ENCODE measurements at regions not wholly inside any gene's neighbourhood (a gene's known extent, or its start where the extent isn't known, plus 50 kb on each side); places are given as distances from the start of the nearest gene placed in this dataset.

DNA sequence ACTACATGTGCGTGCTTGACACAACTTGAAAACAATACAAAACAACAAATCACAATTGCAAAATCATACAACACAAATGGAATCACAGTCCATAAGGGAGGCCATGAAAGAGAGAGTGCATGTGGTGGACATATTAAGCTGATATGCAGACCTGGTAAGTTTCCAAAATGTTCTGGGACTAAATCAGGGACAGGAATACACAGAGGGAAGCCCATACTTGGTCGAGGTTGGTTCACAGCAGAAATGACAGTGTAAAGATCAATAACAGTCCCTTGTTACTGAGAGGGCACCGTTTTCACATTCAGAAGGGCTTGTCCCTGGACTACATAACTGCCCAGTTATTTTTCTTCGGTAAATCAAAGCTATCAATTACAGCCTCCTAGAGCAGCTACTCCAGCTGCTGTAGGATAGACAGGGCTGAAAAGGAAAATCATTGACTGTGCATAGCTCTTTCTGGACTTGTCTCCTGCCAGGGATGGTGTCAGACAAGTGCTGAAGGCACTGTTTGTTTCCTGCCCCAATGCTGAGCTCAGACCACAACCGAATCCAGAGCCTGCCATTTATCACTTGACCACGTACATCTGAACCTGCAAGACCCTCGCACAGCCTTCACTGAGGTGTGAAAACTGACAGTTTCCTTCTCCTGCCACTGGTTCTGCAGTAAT, 79.5 kb upstream of the KCNMB2 start:
- DNase-seq, result no peak

- DNase-seq, result no peak
Observed at GRCh38 chr3:178457511-178457910, 78.7 kb upstream of the KCNMB2 start.

DNA sequence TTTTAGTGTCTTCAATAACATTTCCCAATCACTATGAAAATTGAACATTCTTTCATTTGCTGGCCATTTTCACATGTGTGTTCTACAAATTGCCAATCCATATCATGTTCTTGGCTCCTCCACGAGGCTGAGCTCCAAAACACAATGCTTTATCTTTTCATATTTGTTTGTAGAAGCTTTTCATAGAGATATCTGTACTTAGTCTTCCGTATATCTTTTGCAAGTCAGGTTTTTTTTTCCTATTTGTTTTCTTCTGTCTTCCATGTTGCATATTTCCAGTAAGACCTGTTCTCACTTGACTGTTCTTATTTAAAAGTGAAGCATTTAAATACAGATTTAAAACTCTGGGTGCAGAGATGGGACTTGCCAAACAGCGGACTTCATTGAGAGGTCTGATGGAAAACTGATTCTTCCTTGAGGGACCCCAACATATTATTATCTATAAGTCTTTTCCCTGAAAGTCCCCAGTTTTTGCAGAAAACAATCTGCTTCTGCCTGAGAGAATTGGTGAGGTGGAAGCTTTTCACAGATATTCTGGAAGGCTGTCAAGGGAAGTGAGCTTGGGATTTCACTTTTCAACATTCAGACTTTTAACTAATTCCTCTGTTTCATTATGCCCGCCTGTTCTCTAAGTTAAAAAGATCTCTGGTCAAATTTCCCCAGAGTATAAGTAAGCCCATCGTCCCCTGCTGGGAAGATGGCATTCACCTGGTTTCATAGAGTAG, 77.8 kb upstream of the KCNMB2 start:
- DNase-seq, result no peak

GRCh38 chr3:178459038-178459410, 77.2 kb upstream of the KCNMB2 start:
- no peak for DNase-seq

DNA sequence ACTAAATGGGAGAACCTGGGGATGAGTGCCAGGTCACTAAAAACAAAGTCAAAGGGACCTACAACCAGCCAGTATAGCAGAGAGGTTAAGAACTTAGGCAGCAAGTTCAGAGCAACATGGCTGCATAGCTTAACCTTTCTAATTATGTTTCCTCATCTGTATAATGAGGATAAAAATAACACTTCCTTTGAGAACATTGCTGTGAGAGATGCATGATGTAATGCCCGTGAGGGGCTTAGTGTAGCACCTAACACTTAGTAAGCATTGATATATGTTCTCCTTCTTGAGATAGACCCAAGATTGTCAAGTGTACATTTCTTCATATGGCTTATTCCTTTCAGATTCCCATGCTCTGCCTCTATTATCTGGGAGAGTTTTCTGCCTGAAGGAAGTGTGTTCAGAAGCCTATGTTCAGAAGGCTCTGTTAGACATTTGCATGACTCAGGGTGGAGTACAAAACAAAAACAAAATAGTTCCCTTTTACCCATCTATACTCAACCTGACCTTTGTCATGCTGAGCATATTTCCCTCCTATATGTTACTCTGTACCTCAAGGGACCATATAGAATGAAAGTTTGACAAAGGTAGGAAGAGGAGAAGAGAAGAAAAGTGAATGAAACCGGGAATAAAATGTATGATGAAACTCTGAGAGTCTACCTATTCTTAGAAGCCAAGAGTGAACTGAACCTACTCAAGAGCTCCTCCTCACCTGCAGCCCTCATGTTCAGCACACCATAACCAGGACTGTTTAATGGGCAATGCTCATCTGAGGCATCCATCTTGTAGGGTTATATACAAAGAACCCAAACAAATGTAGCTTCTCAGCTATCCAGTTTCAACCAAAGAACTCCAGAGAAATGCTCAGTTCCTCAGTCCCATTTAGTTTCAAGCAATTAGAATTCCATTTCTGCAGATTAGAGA, 70.7 kb upstream of the KCNMB2 start:
- DNase-seq, result no peak

DNA sequence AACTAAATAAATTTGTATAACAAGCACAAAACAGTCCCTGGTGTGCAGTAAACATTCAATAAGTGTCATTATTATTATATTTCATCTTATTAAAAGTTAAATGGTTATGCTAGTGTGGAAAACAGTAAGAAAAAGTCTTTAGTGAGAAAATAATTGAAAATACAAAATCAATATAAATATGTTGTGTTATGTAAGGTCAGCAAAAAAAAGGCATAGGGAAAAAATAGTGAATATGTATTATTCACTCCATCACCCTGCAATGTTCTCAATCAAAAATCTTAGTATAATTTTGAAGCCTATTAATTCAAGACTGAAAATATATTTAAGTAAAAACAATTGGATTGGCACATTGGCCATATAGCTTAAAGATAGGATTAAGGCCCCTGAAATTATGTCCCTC, 63.3 kb upstream of the KCNMB2 start:
- DNase-seq, result no peak

DNA sequence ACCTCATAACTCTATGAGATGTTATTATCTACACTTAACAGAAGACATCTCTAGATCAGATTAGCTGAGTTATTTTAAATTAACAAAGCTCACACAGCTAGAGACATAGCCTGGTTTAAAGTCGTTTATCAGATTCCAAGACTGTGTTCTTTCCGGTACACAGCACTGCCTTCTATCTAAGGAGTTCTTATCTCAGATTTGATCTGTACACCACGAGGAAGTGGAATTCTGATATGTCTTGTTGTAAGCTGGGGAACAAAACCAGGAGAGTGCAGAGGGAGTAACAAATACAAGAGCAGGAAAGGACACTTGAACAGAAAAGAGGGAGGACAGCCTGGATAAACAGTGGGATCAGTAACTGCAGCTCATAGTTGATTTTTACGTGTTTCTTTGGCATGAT, 61.7 kb upstream of the KCNMB2 start:
- DNase-seq, result no peak

DNA sequence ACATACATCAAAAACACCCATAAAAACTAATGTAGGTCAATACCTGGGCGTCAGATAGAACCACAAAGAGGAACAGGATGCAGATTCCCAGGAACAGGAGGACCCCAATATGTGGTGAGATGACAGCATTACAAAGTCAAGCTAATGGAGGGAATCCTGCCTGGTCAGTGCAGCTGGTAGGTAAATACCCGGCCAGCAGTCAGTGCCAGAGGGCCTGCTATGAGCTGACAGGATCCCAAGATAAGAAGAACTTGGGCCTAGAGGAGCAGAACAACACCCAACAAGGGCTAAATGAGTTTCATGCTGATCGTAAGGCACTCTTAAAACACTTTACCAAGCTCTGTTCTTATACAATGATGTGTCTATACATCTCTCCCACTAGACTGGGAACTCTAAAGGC, 61.2 kb upstream of the KCNMB2 start:
- DNase-seq, result no peak

- DNase-seq, result no peak
Observed at GRCh38 chr3:178476886-178477285, 59.4 kb upstream of the KCNMB2 start.

DNA sequence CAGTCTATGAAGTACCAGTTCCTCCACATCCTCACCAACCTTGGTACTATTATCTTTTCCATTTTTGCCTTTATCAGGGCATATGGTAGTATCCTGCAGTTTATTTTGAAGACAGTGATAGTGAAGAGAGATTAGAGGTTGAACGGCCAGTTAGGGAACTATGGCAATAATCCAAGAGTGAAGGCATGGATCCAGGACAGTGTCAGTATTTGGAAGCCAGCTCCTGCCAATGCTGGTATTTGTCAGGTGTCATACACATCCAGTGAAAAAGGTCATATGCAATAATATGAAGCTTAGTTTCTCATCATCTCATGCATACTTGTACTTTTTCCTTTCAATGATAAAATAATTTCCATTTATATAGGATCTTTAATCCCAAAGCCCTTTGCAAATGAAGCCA, 56.8 kb upstream of the KCNMB2 start:
- DNase-seq, result no peak

DNA sequence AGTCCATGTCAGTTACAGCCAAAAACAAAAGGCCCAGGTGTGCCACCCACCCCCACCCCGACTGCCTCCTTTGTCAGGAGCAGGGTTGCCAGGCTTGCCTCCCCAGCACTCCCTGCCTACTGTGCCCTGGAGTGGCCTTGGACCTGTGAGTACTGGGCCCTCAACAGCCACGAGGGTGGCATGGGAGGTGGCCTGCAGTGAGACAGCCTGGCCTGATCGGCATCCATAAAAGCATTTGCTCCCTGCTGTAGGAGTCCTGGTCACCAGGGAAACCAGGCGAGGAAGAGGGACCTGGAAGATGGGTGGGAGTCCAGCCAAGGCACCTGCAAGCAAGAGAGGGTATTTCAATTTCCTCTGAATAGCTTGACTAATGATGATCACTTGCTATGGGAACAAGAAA, 56.4 kb upstream of the KCNMB2 start:
- no peak for DNase-seq

DNA sequence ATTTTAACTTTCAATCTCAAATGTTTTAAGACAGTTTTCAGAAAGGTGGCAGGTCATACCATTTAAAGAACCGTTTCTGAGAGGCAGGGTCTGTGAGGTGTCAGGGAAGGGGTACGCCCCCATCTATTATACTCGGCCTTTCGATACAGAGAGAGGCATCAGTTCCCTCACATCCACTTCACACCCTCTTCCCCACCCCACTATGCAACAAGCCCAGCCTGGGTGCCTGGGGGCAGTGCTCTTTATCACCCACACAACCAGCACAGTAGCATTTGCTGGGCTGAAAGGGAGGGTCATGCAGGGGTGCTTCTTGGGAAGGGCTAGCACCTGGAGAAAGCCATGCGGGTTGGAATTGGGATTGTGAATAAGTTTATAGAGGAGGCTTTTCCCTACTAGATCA, 56.0 kb upstream of the KCNMB2 start:
- DNase-seq, result no peak

DNA sequence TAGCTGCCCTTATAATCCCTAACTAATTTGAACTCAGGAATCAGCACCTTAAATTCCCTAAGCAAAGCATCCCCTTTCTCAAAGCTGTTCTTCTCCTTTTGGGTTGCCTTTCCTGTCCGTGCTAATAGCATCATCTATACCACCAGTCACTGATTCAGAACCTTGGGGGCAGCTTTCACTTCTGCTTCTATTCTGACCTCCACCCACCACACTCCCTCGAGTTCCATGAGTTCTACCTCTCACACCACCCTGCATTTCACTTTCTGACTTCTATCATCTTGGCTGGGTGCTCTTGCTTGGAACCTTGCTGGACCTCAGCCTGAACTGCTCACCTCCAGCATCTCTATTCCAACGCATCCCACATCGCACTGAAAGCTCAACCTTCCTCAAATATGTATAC, 55.4 kb upstream of the KCNMB2 start:
- DNase-seq, result no peak

- DNase-seq, result no peak
Observed at GRCh38 chr3:178482981-178483380, 53.3 kb upstream of the KCNMB2 start.

DNA sequence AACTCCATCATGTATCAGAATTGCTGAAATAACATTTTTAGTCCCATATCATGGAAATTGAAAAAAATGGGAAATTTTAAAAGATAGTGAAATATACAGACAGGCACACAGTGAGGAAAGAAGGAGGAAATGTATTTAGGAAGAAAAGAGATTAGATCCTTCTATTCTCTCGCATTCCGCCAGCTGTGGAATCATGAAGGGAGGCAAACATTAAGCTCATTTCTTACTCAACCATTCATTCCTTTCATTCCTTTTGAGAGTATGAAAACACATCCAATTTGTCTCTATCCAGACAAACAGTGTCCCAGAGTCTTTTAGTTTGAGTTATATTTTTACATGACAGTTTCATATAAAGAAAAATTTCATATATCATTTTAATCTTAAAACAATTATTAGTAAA, 52.5 kb upstream of the KCNMB2 start:
- no peak for DNase-seq

- DNase-seq, result no peak
Observed at GRCh38 chr3:178485756-178486155, 50.5 kb upstream of the KCNMB2 start.

Data from NCI-H226 (cell line).